Testis (tissue), 2 donors: ENCODE measurements at regions not wholly inside any gene's neighbourhood (a gene's known extent, or its start where the extent isn't known, plus 50 kb on each side); places are given as distances from the start of the nearest gene placed in this dataset.
"Not testable (repeated sequence)": the region's sequence is repeated elsewhere in the genome, so short reads cannot be mapped to it uniquely, and the experiment has no call there.

Source experiments
- DNase-seq: peaks from one replicate; pipeline ENCODE4 v3.0.0-alpha.2; 2019
- H3K27ac ChIP-seq, 2 donors: fragments of 200-600 bp; sonication (generic); one replicate each; pipeline ENCODE4 v1.5.1; 2019
- H3K27me3 ChIP-seq: fragments of 200-600 bp; sonication (generic); one replicate; pipeline ENCODE4 v1.5.1; 2019
- H3K36me3 ChIP-seq: fragments of 200-600 bp; sonication (generic); one replicate; pipeline ENCODE4 v1.5.1; 2017; ENCODE audit warnings: low read depth; ENCODE audit errors: missing control alignments
- H3K4me1 ChIP-seq: fragments of 200-600 bp; sonication (generic); one replicate; pipeline ENCODE4 v1.5.1; 2019
- H3K4me3 ChIP-seq, 2 donors: fragments of 200-600 bp; sonication (generic); one replicate each; pipeline ENCODE4 v1.5.1; 2017 to 2019
- H3K9me3 ChIP-seq: fragments of 200-600 bp; sonication (generic); one replicate; pipeline ENCODE4 v1.5.1; 2017
- POLR2A ChIP-seq: fragments of 450-650 bp; IDR thresholded peaks from one replicate; pipeline ENCODE4 v1.6.1; 2017; ENCODE audit warnings: antibody characterized with exemption, mild to moderate bottlenecking, moderate library complexity
- WGBS, 2 donors: methylation state at CpG; one replicate each; pipeline ENCODE4 v1.1.5; 2018; 5-methylcytosine and 5-hydroxymethylcytosine counted together
- intact Hi-C: fragments of 100-400 bp; cut with DNase I; formaldehyde crosslinking; loops from one replicate; pipeline ENCODE4 v1.15.1; 2023; ENCODE audit warnings: low total_unique reads
- TF ChIP-seq, protein P1 (sequence below), 3 experiments: fragments of 450-650 bp in 2 of 3; fragments of 200-600 bp in 1 of 3; sonication (generic) in 1 of 3; IDR thresholded peaks; one replicate each; pipeline ENCODE4 v1.5.1; 2016 to 2019; ENCODE audit warnings: antibody characterized with exemption in 3 of 3, mild to moderate bottlenecking in 2 of 3, moderate library complexity in 1 of 3

DNA sequence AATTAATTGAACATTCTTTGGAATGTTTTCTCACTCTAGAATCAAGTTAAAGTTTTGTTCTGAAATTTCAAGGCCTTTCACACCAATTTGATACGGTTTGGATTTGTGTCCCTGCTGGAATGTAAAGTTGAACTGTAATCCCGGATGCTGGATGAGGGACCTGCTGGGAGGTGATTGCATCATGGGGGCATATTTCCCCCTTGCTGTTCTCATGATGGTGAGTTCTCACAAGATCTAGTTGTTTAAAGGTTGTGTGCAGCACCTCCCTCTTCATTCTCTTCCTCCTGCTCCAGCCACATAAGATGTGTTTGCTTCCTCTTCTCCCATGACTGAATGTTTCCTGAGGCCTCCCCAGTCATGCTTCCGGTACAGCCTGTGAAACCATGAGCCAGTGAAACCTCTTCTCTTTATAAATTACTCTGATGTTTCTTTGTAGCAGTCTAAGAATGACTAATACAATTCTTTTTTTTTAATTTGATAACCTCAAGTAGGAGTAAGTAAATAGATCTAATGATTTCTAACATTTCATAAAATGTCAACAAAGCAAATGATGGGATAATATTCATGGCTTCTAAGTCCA lies 144.2 kb upstream of the CDH7 start:
- Histone ChIP-seq H3K36me3 (no peaks in the 10 kb centered on the region), H3K4me1 (no peaks in the 10 kb centered on the region), H3K9me3 (no peaks in the 10 kb centered on the region), H3K27me3 (no peaks in the 10 kb centered on the region), H3K27ac (no peak overlapping the region), H3K4me3 (peak overlapping the region in 1 of 2 donors; percentile 35)
- 52 to 60% methylated on average over 3 of the region's 3 CpGs for WGBS, 2 donors
- intact Hi-C loops, result no loop called here
- no peak for DNase-seq
- TF ChIP-seq, protein P1, sequence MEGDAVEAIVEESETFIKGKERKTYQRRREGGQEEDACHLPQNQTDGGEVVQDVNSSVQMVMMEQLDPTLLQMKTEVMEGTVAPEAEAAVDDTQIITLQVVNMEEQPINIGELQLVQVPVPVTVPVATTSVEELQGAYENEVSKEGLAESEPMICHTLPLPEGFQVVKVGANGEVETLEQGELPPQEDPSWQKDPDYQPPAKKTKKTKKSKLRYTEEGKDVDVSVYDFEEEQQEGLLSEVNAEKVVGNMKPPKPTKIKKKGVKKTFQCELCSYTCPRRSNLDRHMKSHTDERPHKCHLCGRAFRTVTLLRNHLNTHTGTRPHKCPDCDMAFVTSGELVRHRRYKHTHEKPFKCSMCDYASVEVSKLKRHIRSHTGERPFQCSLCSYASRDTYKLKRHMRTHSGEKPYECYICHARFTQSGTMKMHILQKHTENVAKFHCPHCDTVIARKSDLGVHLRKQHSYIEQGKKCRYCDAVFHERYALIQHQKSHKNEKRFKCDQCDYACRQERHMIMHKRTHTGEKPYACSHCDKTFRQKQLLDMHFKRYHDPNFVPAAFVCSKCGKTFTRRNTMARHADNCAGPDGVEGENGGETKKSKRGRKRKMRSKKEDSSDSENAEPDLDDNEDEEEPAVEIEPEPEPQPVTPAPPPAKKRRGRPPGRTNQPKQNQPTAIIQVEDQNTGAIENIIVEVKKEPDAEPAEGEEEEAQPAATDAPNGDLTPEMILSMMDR (IDR thresholded peaks at IDR 0.05), result no peak
- TF ChIP-seq POLR2A, result no peak

DNA sequence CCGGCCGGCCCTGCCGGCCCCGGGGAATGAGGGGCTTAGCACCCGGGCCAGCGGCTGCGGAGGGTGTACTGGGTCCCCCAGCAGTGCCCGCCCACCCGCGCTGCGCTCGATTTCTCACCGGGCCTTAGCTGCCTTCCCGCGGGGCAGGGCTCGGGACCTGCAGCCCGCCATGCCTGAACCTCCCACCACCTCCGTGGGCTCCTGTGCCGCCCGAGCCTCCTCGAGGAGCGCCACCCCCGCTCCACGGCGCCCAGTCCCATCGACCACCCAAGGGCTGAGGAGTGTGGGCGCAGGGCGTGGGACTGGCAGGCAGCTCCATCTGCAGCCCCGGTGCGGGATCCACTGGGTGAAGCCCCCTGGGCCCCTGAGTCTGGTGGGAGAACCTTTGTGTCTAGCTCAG lies 145.5 kb upstream of the CDH7 start:
- H3K36me3 ChIP-seq, H3K27me3 ChIP-seq, H3K27ac ChIP-seq, H3K4me1 ChIP-seq, intact Hi-C loops, H3K9me3 ChIP-seq: not testable (repeated sequence)
- WGBS, 2 donors, result 85 to 97% methylated on average over 4 to 27 of the region's 30 CpGs
- DNase-seq, result peak; percentile 19
- peak overlapping the region in 1 of 2 donors; percentile 35 for H3K4me3 ChIP-seq

DNA sequence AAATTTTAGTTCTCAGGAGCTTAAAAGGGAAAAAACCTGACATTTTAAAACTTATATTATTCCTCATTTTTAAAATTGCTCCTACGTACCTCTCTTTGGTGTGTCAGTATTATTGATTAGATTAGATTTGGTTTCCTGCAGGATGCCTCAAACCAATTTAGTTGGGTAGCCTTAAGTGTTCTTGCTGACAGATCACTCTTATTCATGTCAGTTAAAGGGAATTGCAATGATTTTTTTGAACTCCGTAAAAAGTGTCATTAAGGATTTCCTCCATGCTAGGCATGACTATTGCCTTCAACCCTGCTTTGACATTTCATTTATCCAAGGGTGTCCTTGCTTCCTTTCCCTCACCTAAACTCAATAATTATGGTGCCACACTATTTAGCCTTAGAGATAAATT lies 149.0 kb upstream of the CDH7 start:
- intact Hi-C loops, result no loop called here
- TF ChIP-seq POLR2A, result no peak
- TF ChIP-seq, protein P1 (IDR thresholded peaks at IDR 0.05), result no peak
- Histone ChIP-seq H3K36me3 (no peaks in the 10 kb centered on the region), H3K4me3 (no peak overlapping the region), H3K9me3 (no peaks in the 10 kb centered on the region), H3K4me1 (no peaks in the 10 kb centered on the region), H3K27ac (no peak overlapping the region), H3K27me3 (no peaks in the 10 kb centered on the region)
- no peak for DNase-seq
- 73 to 76% methylated on average over 2 of the region's 2 CpGs for WGBS, 2 donors

DNA sequence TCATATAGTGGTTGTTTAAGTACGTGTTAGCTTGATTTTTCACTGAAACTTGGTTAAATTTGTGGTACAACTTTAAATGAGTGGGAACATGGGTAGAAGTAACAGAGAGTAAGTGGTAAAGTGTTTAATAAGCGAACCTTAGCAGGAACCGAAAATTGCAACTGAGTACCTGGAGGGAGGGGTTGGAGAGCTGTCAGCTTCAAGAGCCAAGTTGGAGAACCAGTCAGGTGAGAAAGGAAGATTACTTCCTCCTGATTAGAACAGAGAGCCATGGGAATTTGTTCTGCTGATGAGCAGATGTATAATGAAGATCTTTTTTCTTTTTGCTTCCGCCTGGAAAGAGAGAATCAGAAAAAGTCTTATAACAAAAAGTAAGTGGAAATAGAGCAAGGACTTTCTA lies 158.4 kb upstream of the CDH7 start:
- H3K27ac ChIP-seq, result no peak overlapping the region
- 87 to 91% methylated on average over 4 of the region's 4 CpGs for WGBS, 2 donors
- H3K4me3 ChIP-seq, result no peak overlapping the region
- H3K36me3 ChIP-seq, result no peaks in the 10 kb centered on the region
- TF ChIP-seq, protein P1 (IDR thresholded peaks at IDR 0.05), result no peak
- no peak for TF ChIP-seq POLR2A
- no peaks in the 10 kb centered on the region for H3K27me3 ChIP-seq
- H3K9me3 ChIP-seq, result no peaks in the 10 kb centered on the region
- no peak for DNase-seq
- no peaks in the 10 kb centered on the region for H3K4me1 ChIP-seq
- intact Hi-C loops, result no loop called here

DNA sequence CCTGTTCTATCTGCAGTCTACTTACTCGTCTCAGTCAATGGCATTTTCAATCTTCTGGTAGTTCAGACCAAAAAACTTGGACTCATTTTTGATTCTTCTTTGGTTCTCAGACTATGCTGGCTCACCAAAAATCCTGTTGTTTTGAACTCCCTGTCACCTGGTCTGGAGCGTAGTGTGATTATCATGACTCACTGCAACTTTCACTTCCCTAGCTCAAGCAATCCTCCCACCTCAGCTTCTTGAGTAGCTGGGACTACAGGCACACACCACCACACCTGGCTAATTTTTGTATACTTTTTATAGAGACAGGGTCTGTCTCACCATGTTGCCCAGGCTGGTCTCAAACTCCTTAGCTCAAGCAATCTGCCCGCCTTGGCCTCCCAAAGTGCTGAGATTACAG lies 163.3 kb upstream of the CDH7 start:
- Histone ChIP-seq H3K9me3 (no peaks in the 10 kb centered on the region), H3K27me3 (no peaks in the 10 kb centered on the region), H3K4me3 (no peak overlapping the region), H3K4me1 (no peaks in the 10 kb centered on the region), H3K36me3 (no peaks in the 10 kb centered on the region), H3K27ac (no peak overlapping the region)
- DNase-seq, result no peak
- intact Hi-C loops, result no loop called here
- 83 to 94% methylated on average over 3 of the region's 3 CpGs for WGBS, 2 donors
- TF ChIP-seq, protein P1 (IDR thresholded peaks at IDR 0.05), result no peak
- no peak for TF ChIP-seq POLR2A

DNA sequence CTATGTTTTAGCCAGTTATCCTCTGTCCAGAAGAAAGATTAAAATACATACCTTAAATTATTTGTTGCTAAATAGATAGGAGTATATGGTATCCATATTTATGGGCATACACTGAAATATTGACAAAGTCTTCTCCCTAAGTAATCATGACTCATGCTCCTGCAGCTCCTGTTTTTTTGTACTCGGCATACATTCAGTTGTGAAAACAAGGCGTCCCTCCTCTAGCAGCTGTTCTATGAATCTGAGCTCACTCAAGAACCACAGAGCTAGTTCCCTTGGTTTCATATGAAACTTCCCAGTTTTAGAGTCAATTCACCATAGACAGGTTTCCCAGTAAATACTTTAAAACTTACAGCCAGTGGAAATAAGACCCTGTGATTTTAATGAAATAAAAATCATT lies 168.7 kb upstream of the CDH7 start:
- H3K4me1 ChIP-seq, H3K27me3 ChIP-seq, H3K36me3 ChIP-seq, H3K27ac ChIP-seq, DNase-seq, intact Hi-C loops, H3K9me3 ChIP-seq, H3K4me3 ChIP-seq: not testable (repeated sequence)
- WGBS, 2 donors, result 90% methylated on average over 2 of the region's 2 CpGs; no CpG with 5 or more reads in 1 of the 2 donors
